NCI-H2227 treated with DMSO at 0.1 percent for 48 hours (cell line): ENCODE measurements at regions not wholly inside any gene's neighbourhood (a gene's known extent, or its start where the extent isn't known, plus 50 kb on each side); places are given as distances from the start of the nearest gene placed in this dataset.

Source experiments
- DNase-seq: peaks from one replicate; lab custom pipeline; 2025; lab: John Stamatoyannopoulos, UW

- DNase-seq = no peak
Observed at GRCh38 chr3:139778682-139779233, 101.0 kb upstream of the NMNAT3 start.

DNA sequence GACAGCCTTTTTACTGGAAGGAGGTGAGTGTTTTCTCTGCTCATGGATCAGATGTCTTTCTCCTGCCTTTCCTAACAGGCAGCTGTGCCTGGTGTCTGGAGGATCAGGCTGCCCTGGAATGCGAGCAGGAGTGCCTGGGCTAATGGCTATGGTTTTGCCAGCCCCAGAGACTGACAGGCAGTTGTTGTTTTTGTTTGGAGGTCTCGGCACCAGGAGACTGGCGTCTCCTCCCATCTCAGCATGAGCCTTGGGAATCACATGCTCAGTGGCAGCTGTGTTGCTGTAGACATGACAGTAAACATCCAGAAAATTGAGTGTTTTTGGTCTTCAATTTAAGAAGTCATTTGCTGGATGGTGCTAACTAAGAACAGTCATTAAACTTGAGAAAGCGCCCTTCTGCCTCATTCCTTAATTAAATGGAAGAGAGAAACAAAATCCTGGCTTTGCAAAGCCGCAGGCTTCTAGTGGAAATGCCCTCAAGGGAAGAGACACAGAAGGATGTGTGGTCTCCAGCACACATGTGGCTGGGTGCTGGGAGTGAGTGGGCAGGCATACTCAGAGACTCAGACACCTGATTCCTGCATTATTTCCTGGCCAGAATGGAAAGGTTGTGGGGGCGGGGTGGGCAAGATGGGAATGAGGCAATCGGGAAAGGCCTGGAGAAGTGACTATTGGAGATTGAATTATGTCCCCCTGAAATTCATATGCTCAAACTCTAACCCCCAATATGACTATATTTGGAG is 97.0 kb upstream of the NMNAT3 start:
- DNase-seq = peak; percentile 83

- no peak for DNase-seq
Observed at GRCh38 chr3:139772539-139773500, 95.0 kb upstream of the NMNAT3 start.

DNA sequence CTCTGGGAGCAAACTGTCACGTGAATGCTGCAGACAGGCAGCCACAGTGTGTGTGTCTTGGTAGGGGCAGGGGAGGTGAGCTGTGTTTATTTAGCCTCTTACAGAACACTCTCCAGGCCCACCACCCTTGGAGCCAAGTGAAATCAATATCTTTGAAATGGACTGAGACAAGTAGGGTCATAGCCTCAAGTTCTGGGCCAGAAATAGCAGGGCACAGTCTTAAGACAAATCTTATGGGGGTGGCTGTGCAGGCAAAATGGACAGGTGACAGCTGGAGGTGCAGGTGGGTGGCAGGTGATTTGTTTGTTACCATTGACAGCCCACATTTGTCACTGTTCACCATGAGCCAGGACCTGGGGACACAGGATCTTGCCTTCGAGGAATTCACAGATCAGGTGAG is 93.6 kb upstream of the NMNAT3 start:
- DNase-seq = no peak

DNA sequence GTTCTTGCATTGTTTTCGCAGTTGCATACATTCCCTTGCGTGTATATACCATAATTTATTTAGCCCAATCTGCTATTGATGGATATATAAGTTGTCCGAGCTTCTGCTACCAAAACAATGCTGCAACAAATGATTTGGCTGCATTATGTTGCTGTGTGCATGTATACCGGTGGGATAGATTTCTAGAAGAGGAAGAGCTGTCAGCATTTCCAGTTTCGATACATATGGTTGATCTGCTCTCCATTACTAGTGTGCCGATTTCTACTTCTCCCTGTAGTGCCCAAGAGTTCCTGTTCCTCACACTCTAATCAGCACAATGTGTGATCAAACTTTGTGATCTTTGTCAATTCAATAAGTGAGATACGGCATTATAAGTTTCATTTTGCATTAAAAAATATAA is 92.8 kb upstream of the NMNAT3 start:
- DNase-seq = no peak

DNA sequence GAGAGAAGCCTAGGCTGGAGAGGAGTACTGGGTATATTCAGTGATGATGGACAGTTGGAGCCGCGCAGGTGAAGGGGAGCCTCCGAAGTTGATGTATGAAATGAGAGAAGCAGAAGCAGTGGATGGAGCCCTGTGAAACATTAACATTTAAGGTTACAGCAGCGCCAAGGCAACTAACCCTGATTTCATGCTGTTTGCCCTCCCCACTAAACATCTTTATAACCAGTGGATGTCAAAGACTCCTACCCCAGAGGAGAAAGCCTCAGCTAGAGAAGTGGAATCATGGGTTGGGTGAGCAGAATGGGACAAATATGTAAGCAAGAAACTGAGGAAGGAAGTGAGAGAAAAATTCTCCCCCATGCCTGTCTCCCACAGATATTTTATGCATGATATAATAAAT is 92.0 kb upstream of the NMNAT3 start:
- DNase-seq = no peak

- no peak for DNase-seq
Observed at GRCh38 chr3:139764936-139765335, 87.2 kb upstream of the NMNAT3 start.

DNA sequence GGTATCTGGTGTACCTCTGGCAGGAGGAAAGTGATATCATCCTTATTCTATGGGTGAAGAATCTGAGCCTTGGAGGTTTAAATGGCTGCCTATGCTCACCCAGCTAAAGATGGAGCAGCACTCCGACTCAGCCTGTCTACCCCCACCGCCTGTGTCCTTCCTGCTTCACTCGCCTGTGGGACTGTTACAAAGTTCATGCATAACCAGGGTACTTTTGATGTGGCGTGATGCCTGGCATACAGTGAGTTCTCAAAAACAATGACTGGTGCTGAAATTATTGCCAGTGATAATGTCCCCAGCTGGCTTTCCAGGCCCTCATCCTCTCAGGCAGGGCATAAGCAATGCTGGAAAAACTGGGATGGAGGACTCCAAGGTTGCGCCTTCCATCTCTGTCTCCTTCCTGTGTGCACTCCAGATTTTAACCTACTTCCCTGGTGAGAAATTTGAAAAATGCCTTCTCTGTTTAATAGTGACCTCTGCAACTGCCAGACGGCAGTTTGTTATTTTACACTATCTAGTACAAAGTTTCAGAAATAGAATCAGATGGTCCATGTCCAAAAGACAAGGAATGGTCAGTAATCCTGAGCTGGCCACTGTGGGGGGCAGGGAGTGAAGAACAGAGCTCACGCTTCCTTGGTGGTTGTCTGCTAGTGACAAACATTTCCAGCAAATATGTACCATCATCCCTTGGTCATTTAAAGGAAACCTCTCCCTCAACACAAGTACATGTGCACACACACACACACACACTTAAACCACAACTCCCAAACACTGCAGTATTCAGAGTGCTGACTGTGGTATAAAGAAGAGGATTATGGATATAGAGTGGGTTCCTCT is 86.5 kb upstream of the NMNAT3 start:
- DNase-seq = no peak

- DNase-seq = no peak
Observed at GRCh38 chr3:139762302-139762701, 84.5 kb upstream of the NMNAT3 start.

- no peak for DNase-seq
Observed at GRCh38 chr3:139759470-139759869, 81.7 kb upstream of the NMNAT3 start.

GRCh38 chr3:139758654-139759291 is 81.0 kb upstream of the NMNAT3 start:
- DNase-seq = no peak

DNA sequence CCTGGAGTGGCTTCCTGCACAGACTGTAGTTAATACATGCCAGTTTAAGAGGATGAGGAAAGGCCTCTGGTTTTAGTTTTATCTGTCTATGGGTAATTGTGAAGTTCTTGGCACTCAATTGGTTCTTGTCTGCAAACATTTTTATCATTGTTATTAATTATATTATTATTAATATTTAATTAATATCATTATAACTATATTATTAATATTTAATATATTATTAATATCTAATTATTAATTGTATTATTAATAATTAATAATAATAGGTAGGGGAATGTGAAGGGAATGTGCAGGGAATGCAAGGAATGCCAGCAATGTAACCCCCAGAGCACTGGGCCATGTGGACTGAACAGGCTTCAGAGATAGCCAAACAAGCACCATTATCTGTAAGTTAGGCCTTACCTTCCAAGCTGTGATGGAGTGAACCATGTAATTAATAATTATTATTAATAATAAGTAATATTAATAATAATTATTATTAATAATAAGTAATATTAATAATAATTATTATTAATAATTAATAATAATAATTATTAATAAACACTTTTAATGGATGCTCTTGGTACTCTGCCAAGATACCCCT is 79.8 kb upstream of the NMNAT3 start:
- no peak for DNase-seq

- DNase-seq = no peak
Observed at GRCh38 chr3:139756529-139757103, 78.8 kb upstream of the NMNAT3 start.

DNA sequence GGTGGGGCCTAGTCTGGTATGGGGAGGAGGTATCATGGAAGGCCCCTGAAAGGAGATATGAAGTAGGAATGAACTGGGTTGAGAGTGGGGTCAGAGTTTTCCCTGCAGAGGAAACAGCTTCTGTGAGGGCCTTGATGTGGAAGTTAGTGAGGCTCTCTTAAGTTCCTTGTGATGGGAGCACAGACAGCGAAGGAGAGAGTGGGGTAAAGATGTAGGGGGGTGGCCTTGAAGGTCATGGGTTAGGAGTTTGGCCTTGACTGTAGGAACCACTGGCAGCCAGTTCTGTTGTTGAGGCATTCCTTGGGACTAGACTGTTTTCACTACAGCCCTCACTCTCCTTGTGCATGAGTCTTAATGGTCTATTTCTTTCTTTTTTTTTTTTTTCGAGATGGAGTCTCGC is 77.8 kb upstream of the NMNAT3 start:
- no peak for DNase-seq

DNA sequence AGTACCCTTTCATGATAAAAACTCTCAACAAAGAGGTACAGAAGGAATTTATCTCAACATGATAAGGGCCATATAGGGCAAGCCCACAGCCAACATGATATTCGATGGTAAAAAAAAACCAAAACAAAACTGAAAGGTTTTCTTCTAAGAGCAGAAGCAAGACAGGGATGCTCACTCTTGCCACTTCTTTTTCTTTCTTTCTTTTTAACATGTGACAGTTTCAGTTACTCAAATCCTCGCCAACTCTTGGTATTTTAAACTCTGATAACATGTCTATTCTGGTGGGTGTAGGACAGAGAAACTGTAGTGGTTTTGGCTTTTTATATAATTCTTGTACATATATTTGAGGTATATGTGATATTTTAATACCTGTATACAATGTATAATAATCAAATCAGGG is 74.0 kb upstream of the NMNAT3 start:
- DNase-seq = no peak

DNA sequence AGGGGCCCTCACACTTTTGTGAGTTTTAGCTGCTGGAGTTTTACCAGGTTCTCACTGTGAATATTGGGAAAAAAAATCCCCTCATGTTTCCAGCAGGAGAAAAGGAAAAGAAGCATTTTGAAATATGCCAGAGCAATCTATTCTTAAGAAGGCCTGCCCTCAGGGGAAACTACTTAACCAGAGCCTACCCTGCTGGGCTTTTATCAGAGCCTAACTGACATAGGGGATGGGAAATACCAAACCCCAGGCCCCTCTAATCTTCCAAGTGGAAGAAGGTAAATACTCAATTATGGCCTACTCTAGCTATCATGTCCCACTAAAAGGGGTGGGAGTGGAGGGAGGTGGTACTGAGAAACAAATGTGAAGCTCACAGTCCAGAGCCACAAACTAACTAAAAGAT is 68.7 kb upstream of the NMNAT3 start:
- no peak for DNase-seq

DNA sequence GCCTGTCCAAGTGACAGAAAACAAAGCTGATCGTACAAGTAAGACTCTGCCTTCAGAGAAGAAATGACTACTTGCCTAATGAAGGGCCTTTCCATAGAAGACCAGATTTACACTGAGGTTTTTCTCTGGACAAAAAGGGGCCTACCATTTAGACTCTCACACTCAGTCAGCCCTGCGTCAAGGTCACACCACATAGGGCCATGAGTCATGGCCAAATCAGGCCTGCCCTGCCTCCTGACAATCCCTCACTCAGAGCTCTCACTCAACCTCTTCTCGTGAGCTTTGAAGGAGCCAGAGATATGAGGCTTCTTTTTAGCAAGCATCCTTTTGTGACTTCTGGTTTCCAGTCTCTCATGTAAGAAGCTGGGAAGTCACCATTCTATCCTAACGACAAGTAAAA is 68.1 kb upstream of the NMNAT3 start:
- DNase-seq = peak; percentile 27

GRCh38 chr3:139738697-139739096 is 60.9 kb upstream of the NMNAT3 start:
- no peak for DNase-seq

- DNase-seq = no peak
Observed at GRCh38 chr3:139737682-139738361, 60.0 kb upstream of the NMNAT3 start.

DNA sequence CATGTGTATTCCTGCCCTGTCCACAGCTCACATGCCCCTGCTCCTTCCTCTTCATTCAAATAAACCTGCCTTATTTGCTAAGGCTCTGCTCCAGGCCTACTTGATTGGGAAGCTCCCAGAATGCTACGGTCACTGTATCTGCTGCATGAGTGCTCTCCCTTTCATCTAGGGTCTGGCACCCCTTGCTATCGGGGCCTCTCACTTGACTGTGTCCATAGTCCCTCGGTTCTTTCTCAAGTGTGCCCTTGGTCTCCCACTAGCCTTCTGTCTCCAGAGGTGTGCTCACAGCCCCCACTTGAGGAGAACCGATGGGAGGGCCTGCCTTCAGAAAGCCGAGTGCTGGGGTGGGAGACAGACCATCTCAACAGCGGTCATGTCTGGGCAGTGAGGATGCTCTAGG is 57.4 kb upstream of the NMNAT3 start:
- no peak for DNase-seq
